Parathyroid adenoma (tissue), 2 donors: ENCODE measurements at regions not wholly inside any gene's neighbourhood (a gene's known extent, or its start where the extent isn't known, plus 50 kb on each side); places are given as distances from the start of the nearest gene placed in this dataset.
"Not testable (repeated sequence)": the region's sequence is repeated elsewhere in the genome, so short reads cannot be mapped to it uniquely, and the experiment has no call there.

Experiments used
- H2AFZ ChIP-seq: fragments of 300-600 bp; sonication (generic); one replicate; pipeline ENCODE4 v1.7.0; 2017; ENCODE audit warnings: antibody characterized with exemption, mild to moderate bottlenecking
- H3K27ac ChIP-seq: fragments of 300-600 bp; sonication (generic); one replicate; pipeline ENCODE4 v1.7.0; 2017
- H3K27me3 ChIP-seq: fragments of 300-600 bp; sonication (generic); one replicate; pipeline ENCODE4 v1.7.0; 2017; ENCODE audit warnings: low read length; ENCODE audit not compliant: control insufficient read depth, insufficient read depth
- H3K36me3 ChIP-seq: fragments of 300-600 bp; sonication (generic); one replicate; pipeline ENCODE4 v1.7.0; 2017; ENCODE audit warnings: low read length; ENCODE audit not compliant: control insufficient read depth, insufficient read depth
- H3K4me1 ChIP-seq: fragments of 300-600 bp; sonication (generic); one replicate; pipeline ENCODE4 v1.7.0; 2017; ENCODE audit warnings: control low read depth
- H3K4me2 ChIP-seq: fragments of 300-600 bp; sonication (generic); one replicate; pipeline ENCODE4 v1.7.0; 2017; ENCODE audit warnings: low read length
- H3K4me3 ChIP-seq: fragments of 300-600 bp; sonication (generic); one replicate; pipeline ENCODE4 v1.7.0; 2017; ENCODE audit warnings: low read depth, low read length
- H3K79me2 ChIP-seq: fragments of 300-600 bp; sonication (generic); one replicate; pipeline ENCODE4 v1.7.0; 2017; ENCODE audit warnings: control low read depth
- H3K9ac ChIP-seq: fragments of 300-600 bp; sonication (generic); one replicate; pipeline ENCODE4 v1.7.0; 2017; ENCODE audit warnings: mild to moderate bottlenecking
- H3K9me3 ChIP-seq: fragments of 300-600 bp; sonication (generic); one replicate; pipeline ENCODE4 v1.7.0; 2017; ENCODE audit warnings: low read length; ENCODE audit not compliant: control insufficient read depth
- TF ChIP-seq, protein P1 (sequence below): fragments of 300-600 bp; sonication (generic); IDR thresholded peaks from one replicate; pipeline ENCODE4 v1.7.0; 2017; ENCODE audit warnings: antibody characterized with exemption, mild to moderate bottlenecking
- donor health status: primary hyperparathyroidism.

DNA sequence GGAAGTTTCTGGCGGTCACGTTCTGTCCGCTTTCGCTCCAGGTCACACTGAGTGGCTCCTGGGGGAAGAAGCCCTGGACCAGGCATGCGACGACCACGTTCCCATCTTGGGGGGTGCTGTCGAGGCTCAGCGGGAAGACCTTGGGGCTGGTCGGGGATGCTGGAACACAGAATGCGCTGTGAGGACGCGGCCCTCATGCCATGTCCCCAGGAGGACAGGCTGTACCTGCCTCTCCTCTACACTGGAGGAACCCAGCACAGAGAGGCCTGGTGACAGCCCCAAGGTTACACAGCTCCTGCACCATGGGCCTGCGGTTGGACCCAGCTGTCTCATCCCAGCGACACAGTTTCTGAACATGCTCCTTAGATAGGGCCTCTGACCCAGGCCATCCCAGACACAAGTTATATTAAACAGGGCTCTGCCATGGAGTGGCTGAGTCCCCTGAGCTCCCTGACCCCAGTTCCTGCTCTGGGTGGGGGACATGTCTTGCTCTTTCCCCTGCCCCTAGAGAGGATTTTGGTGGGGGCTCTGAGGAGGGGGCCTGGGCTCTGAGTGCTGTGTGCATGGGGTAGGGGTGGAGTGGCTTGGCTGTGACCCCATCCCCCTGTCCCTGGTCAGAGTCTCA lies 62.0 kb downstream of the TMEM121 start:
- no peaks in the 10 kb centered on the region for H3K4me1 ChIP-seq
- no peak overlapping the region for H3K9ac ChIP-seq
- TF ChIP-seq, protein P1, sequence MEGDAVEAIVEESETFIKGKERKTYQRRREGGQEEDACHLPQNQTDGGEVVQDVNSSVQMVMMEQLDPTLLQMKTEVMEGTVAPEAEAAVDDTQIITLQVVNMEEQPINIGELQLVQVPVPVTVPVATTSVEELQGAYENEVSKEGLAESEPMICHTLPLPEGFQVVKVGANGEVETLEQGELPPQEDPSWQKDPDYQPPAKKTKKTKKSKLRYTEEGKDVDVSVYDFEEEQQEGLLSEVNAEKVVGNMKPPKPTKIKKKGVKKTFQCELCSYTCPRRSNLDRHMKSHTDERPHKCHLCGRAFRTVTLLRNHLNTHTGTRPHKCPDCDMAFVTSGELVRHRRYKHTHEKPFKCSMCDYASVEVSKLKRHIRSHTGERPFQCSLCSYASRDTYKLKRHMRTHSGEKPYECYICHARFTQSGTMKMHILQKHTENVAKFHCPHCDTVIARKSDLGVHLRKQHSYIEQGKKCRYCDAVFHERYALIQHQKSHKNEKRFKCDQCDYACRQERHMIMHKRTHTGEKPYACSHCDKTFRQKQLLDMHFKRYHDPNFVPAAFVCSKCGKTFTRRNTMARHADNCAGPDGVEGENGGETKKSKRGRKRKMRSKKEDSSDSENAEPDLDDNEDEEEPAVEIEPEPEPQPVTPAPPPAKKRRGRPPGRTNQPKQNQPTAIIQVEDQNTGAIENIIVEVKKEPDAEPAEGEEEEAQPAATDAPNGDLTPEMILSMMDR: no peak
- no peak overlapping the region for H3K4me2 ChIP-seq
- no peaks in the 10 kb centered on the region for H3K9me3 ChIP-seq
- H2AFZ ChIP-seq: no peak overlapping the region
- H3K79me2 ChIP-seq: no peaks in the 10 kb centered on the region
- H3K27me3 ChIP-seq: no peaks in the 10 kb centered on the region
- no peaks in the 10 kb centered on the region for H3K36me3 ChIP-seq
- H3K4me3 ChIP-seq: no peak overlapping the region
- H3K27ac ChIP-seq: no peak overlapping the region

DNA sequence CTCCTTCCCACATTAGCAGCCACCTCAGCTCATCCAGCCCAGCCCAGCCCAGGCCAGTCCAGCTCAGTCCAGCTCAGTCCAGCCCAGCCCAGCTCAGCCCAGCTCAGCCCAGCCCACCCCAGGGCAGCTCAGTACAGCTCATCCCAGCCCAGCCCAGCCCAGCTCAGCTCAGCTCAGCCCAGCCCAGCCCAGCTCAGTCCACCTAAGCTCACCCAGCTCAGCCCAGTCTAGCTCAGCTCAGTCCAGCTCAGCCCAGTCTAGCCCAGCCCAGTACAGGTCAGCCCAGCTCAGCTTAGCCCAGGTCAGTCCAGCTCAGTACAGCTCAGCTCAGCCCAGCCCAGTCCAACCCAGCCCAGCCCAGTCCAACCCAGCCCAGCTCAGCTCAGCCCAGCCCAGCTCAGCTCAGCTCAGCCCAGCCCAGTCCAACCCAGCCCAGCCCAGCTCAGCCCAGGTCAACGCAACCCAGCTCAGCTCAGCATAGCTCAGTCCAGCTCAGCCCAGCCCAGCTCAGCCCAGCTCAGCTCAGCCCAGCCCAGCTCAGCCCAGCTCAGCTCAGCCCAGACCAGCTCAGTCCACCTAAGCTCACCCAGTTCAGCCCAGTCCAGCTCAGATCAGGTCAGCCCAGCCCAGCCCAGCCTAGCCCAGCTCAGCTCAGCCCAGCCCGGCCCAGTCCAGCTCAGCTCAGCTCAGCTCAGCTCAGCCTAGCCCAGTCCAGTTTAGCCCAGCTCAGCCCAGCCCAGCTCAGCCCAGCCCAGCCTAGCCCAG lies 63.0 kb downstream of the TMEM121 start:
- Histone ChIP-seq H3K36me3 (no peaks in the 10 kb centered on the region), H3K9ac (no peak overlapping the region), H3K4me3 (no peak overlapping the region), H3K79me2 (no peaks in the 10 kb centered on the region), H3K4me2 (no peak overlapping the region), H3K27ac (no peak overlapping the region), H3K27me3 (no peaks in the 10 kb centered on the region), H2AFZ (no peak overlapping the region), H3K9me3 (no peaks in the 10 kb centered on the region), H3K4me1 (no peaks in the 10 kb centered on the region)
- TF ChIP-seq, protein P1: no peak

DNA sequence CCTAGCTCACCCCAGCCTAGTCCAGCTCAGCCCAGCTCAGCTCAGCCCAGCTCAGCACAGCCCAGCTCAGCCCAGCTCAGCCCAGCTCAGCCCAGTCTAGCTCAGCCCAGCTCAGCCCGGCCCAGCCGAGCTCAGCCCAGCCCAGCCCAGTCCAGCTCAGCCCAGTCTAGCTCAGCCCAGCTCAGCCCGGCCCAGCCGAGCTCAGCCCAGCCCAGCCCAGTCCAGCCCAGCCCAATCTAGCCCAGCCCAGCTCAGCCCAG lies 63.5 kb downstream of the TMEM121 start:
- not testable (repeated sequence) for H3K27me3 ChIP-seq, H3K9ac ChIP-seq, H3K79me2 ChIP-seq, H2AFZ ChIP-seq, H3K27ac ChIP-seq, H3K4me1 ChIP-seq, H3K4me2 ChIP-seq, H3K36me3 ChIP-seq, H3K9me3 ChIP-seq, H3K4me3 ChIP-seq

DNA sequence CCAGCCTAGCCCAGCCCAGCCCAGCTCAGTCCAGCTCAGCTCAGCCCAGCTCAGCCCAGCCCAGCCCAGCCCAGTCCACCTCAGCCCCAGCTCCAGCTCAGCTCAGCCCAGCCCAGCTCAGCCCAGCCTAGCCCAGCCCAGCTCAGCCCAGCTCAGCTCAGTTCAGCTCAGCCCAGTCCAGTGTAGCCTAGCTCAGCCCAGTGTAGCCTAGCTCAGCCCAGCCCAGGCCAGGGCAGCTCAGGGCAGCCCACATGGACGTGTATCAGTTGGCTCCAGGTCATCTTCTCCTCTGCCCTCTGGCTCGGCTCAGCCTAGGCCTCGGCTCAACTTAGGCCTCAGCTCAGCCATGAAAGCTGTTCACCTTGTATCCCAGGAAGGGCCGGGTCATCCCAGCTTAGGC lies 64.7 kb downstream of the TMEM121 start:
- no peaks in the 10 kb centered on the region for H3K4me1 ChIP-seq
- no peak overlapping the region for H3K9ac ChIP-seq
- H3K36me3 ChIP-seq: no peaks in the 10 kb centered on the region
- no peak overlapping the region for H3K27ac ChIP-seq
- H3K9me3 ChIP-seq: no peaks in the 10 kb centered on the region
- no peaks in the 10 kb centered on the region for H3K27me3 ChIP-seq
- no peak overlapping the region for H3K4me3 ChIP-seq
- H3K4me2 ChIP-seq: no peak overlapping the region
- TF ChIP-seq, protein P1: no peak
- H3K79me2 ChIP-seq: no peaks in the 10 kb centered on the region
- no peak overlapping the region for H2AFZ ChIP-seq

DNA sequence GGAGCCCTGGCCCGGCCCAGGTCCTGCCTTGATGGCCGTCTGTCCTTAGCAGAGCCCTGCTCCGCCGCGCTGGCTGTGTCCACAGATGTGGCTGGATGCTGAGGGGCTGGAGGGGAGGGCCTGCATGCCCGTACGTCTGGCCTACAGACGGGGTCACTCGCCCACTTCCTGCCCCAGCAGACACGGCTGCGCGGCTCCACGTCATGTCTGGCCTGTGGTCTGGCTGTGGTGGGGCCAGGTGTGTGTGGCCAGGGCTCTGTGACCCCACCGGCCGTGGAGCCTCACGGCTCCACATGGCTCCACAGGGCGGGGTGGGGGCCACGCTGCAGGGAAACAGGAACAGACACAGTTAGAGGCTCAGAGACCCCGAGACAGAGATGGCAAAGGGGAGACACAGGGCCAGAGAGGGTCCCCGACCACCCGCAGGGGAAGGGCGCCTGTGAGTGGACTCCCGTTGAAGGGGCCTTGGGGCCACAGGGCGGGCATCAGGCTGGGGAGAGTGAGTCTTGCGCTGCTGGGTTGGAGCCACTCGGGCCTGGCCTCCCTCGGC lies 65.5 kb downstream of the TMEM121 start:
- H3K27ac ChIP-seq, H2AFZ ChIP-seq, H3K4me1 ChIP-seq, H3K9me3 ChIP-seq, H3K4me3 ChIP-seq, H3K4me2 ChIP-seq, H3K27me3 ChIP-seq, H3K9ac ChIP-seq, H3K36me3 ChIP-seq, H3K79me2 ChIP-seq: not testable (repeated sequence)

DNA sequence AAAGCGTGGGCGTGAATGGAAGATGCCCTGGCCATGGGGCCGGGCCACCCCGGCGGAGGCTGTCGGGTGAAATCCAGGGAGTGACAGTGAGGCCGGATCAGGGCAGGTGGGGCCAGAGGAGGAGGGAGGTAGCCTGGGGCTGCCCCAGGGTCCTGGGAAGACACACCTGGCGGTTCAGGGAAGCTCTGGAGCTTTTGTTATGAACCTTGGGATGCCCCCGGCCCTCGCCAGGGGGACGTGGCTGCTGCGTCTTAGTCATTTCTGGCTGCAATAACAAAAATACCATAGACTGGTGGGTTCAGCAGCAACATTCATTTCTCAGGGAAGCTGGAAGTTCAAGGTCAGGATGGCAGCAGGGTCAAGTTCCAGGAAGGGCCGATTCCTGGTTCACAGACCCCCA lies 66.3 kb downstream of the TMEM121 start:
- H3K4me2 ChIP-seq, H3K27me3 ChIP-seq, H3K9me3 ChIP-seq, H3K27ac ChIP-seq, H3K4me1 ChIP-seq, H3K4me3 ChIP-seq, H2AFZ ChIP-seq, H3K9ac ChIP-seq, H3K36me3 ChIP-seq, H3K79me2 ChIP-seq: not testable (repeated sequence)

DNA sequence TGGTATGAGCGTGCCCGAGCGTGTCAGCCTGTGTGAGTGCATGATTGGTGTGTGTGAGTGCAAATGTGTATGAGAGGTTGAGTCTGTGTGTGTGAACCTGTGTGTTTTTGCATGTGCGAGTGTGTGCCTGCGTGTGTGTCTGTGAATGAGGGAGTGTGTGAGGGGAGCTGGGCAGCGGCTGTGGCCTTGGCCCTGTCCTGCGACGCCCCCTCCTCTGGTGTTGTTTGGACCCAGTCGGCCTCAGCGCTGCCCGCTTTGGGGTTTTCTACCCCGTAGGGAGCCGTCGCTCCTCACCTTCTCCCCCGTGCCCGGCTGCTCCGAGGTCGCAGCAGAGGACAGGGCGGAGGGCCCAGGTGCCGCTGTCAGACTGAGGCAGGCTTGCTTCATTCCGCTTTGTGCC lies 69.0 kb downstream of the TMEM121 start:
- H3K4me3 ChIP-seq, H3K79me2 ChIP-seq, H3K36me3 ChIP-seq, H2AFZ ChIP-seq, H3K4me1 ChIP-seq, H3K27ac ChIP-seq, H3K4me2 ChIP-seq, H3K9ac ChIP-seq, H3K9me3 ChIP-seq, H3K27me3 ChIP-seq: not testable (repeated sequence)

DNA sequence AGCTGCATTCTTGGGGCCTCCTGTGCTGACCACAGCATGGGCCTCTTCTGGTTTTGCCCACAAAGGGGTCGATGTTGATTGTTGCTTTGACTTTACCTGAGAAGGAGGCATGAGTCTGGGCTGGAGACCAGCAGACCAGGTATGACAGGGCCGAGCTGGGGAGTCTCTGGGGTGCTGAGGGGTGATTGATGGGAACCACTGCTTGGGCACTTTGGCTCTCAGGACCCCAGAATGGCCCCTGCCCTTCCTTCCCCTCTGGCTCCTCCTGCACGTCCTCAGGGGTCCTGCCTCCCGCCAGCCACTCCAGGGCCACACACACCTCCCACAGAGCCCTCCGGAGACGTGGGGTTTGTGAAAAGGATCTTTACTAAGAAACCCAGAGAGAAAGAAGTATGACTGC lies 70.0 kb downstream of the TMEM121 start:
- H3K9me3 ChIP-seq, H3K4me2 ChIP-seq, H3K9ac ChIP-seq, H3K27me3 ChIP-seq, H3K4me1 ChIP-seq, H2AFZ ChIP-seq, H3K36me3 ChIP-seq, H3K79me2 ChIP-seq, H3K4me3 ChIP-seq, H3K27ac ChIP-seq: not testable (repeated sequence)
